Stimulated activated CD8-positive, alpha-beta memory T cell treated with anti-CD3 and anti-CD28 coated beads, Interleukin-7, amount 100 ng/mL, for 48 hours (primary cell): ENCODE measurements at regions not wholly inside any gene's neighbourhood (a gene's known extent, or its start where the extent isn't known, plus 50 kb on each side); places are given as distances from the start of the nearest gene placed in this dataset.

Experiments
- DNase-seq, 2 donors: peaks; one replicate each; pipeline ENCODE4 v3.0.0-alpha.2; 2020; ENCODE audit warnings: low read depth in 1 of 2; ENCODE audit errors: extremely low read depth in 1 of 2

GRCh38 chr14:30292541-30292940, 266.4 kb upstream of the G2E3 start:
- DNase-seq: no peak

- no peak for DNase-seq
Measured at GRCh38 chr14:30295980-30296379, 263.0 kb upstream of the G2E3 start.

GRCh38 chr14:30296931-30297405, 262.0 kb upstream of the G2E3 start:
- DNase-seq: no peak

GRCh38 chr14:30297876-30298795, 260.8 kb upstream of the G2E3 start:
- no peak for DNase-seq

GRCh38 chr14:30299915-30300314, 259.0 kb upstream of the G2E3 start:
- no peak for DNase-seq

GRCh38 chr14:30303350-30303749, 255.6 kb upstream of the G2E3 start:
- DNase-seq: no peak

- no peak for DNase-seq
Measured at GRCh38 chr14:30305346-30305745, 253.6 kb upstream of the G2E3 start.

- DNase-seq: no peak
Measured at GRCh38 chr14:30309405-30309804, 249.6 kb upstream of the G2E3 start.

- DNase-seq: no peak
Measured at GRCh38 chr14:30312214-30312613, 246.7 kb upstream of the G2E3 start.

- DNase-seq: no peak
Measured at GRCh38 chr14:30317729-30318128, 241.2 kb upstream of the G2E3 start.

GRCh38 chr14:30322819-30323218, 236.1 kb upstream of the G2E3 start:
- DNase-seq: no peak

GRCh38 chr14:30330033-30330432, 228.9 kb upstream of the G2E3 start:
- no peak for DNase-seq

GRCh38 chr14:30330445-30330844, 228.5 kb upstream of the G2E3 start:
- DNase-seq: no peak

GRCh38 chr14:30331030-30331429, 227.9 kb upstream of the G2E3 start:
- DNase-seq: no peak

- no peak for DNase-seq
Measured at GRCh38 chr14:30332374-30332773, 226.6 kb upstream of the G2E3 start.

GRCh38 chr14:30333934-30334333, 225.0 kb upstream of the G2E3 start:
- DNase-seq: no peak

- DNase-seq: no peak
Measured at GRCh38 chr14:30337456-30337855, 221.5 kb upstream of the G2E3 start.

- no peak for DNase-seq
Measured at GRCh38 chr14:30339311-30339901, 219.6 kb upstream of the G2E3 start.

GRCh38 chr14:30340495-30340894, 218.5 kb upstream of the G2E3 start:
- DNase-seq: no peak

GRCh38 chr14:30345511-30345910, 213.4 kb upstream of the G2E3 start:
- DNase-seq: no peak

- DNase-seq: no peak
Measured at GRCh38 chr14:30348445-30348844, 210.5 kb upstream of the G2E3 start.

- DNase-seq: no peak
Measured at GRCh38 chr14:30349520-30349919, 209.4 kb upstream of the G2E3 start.
